Neuronal stem cell (in vitro differentiated cells): ENCODE measurements at regions not wholly inside any gene's neighbourhood (a gene's known extent, or its start where the extent isn't known, plus 50 kb on each side); places are given as distances from the start of the nearest gene placed in this dataset.

Experiments
- DNase-seq: peaks from one replicate; pipeline ENCODE4 v3.0.0-alpha.2; 2013; ENCODE audit warnings: low spot score
- H2AFZ ChIP-seq: one replicate; pipeline ENCODE4 v1.6.1; 2013; ENCODE audit warnings: mild to moderate bottlenecking, low read length, inconsistent platforms
- H2AK5ac ChIP-seq: 2 replicates; pipeline ENCODE4 v1.6.1; 2013; ENCODE audit warnings: low read depth, mild to moderate bottlenecking, inconsistent platforms, low read length, moderate library complexity, mixed read lengths
- H2BK120ac ChIP-seq: 2 replicates; pipeline ENCODE4 v1.6.1; 2013; ENCODE audit warnings: low read depth, mild to moderate bottlenecking, inconsistent platforms, low read length, moderate library complexity, mixed read lengths
- H2BK12ac ChIP-seq: one replicate; pipeline ENCODE4 v1.6.1; 2013; ENCODE audit warnings: low read length, inconsistent platforms
- H2BK15ac ChIP-seq: 2 replicates; pipeline ENCODE4 v1.6.1; 2013; ENCODE audit warnings: mild to moderate bottlenecking, low read length, inconsistent platforms, mixed read lengths
- H2BK5ac ChIP-seq: one replicate; pipeline ENCODE4 v1.6.1; 2013; ENCODE audit warnings: inconsistent platforms, mild to moderate bottlenecking, low read length, moderate library complexity
- H3K14ac ChIP-seq: one replicate; pipeline ENCODE4 v1.6.1; 2013; ENCODE audit warnings: low read length, inconsistent platforms
- H3K18ac ChIP-seq: 2 replicates; pipeline ENCODE4 v1.6.1; 2013; ENCODE audit warnings: low read length, inconsistent platforms
- H3K23ac ChIP-seq: 2 replicates; pipeline ENCODE4 v1.6.1; 2013; ENCODE audit warnings: low read depth, mild to moderate bottlenecking, mixed read lengths, low read length, inconsistent platforms; ENCODE audit not compliant: poor library complexity
- H3K27ac ChIP-seq: replicated peaks from 3 replicates; pipeline ENCODE4 v1.5.1; 2013; ENCODE audit warnings: low read length, inconsistent platforms
- H3K27me3 ChIP-seq, 3 experiments: 2 replicates each; pipeline ENCODE4 v1.6.1; 2013; ENCODE audit warnings: low read length in 3 of 3, mild to moderate bottlenecking in 2 of 3, inconsistent platforms in 1 of 3, low read depth in 1 of 3, mixed read lengths in 1 of 3, moderate library complexity in 1 of 3; ENCODE audit not compliant: control insufficient read depth in 3 of 3, insufficient read depth in 3 of 3
- H3K36me3 ChIP-seq, 2 donors: replicated peaks in 1 of 2; 2 replicates each; pipeline ENCODE4 v1.6.1; 2013; ENCODE audit warnings: low read length in 2 of 2; ENCODE audit not compliant: control insufficient read depth in 2 of 2, insufficient read depth in 2 of 2
- H3K4ac ChIP-seq: 2 replicates; pipeline ENCODE4 v1.6.1; 2013; ENCODE audit warnings: inconsistent platforms, mild to moderate bottlenecking, low read length, moderate library complexity
- H3K4me1 ChIP-seq, 2 donors: 1 replicate in 1 of 2; 2 replicates in 1 of 2; pipeline ENCODE4 v1.6.1; 2013; ENCODE audit warnings: low read length in 2 of 2, low read depth in 1 of 2; ENCODE audit not compliant: control insufficient read depth in 2 of 2, insufficient read depth in 1 of 2
- H3K4me2 ChIP-seq: one replicate; pipeline ENCODE4 v1.6.1; 2013; ENCODE audit warnings: mild to moderate bottlenecking, low read length, inconsistent platforms; ENCODE audit not compliant: insufficient read depth, poor library complexity, severe bottlenecking
- H3K4me3 ChIP-seq, 2 donors: 2 replicates each; pipeline ENCODE4 v1.5.1; 2013; ENCODE audit warnings: low read length in 2 of 2, mild to moderate bottlenecking in 2 of 2, inconsistent platforms in 1 of 2, moderate library complexity in 1 of 2
- H3K79me1 ChIP-seq: one replicate; pipeline ENCODE4 v1.6.1; 2013; ENCODE audit warnings: low read depth, mild to moderate bottlenecking, inconsistent platforms, low read length, moderate library complexity
- H3K9ac ChIP-seq: one replicate; pipeline ENCODE4 v1.6.1; 2013; ENCODE audit warnings: mild to moderate bottlenecking, low read depth, low read length, inconsistent platforms; ENCODE audit not compliant: poor library complexity
- H3K9me3 ChIP-seq, 2 donors: replicated peaks in 1 of 2; 2 replicates each; pipeline versions ENCODE3 to v1.6.1; 2013; ENCODE audit warnings: low read length in 2 of 2, mild to moderate bottlenecking in 2 of 2, inconsistent platforms in 1 of 2, low read depth in 1 of 2, mixed read lengths in 1 of 2, moderate library complexity in 1 of 2; ENCODE audit not compliant: control insufficient read depth in 2 of 2, insufficient read depth in 1 of 2
- H4K8ac ChIP-seq: one replicate; pipeline ENCODE4 v1.6.1; 2013; ENCODE audit warnings: low read depth, mild to moderate bottlenecking, inconsistent platforms, low read length, moderate library complexity
- H4K91ac ChIP-seq: one replicate; pipeline ENCODE4 v1.6.1; 2013; ENCODE audit warnings: low read length, low read depth, mild to moderate bottlenecking, inconsistent platforms; ENCODE audit not compliant: poor library complexity
- WGBS, 2 donors: extraction: QIAGEN DNeasy Blood & Tissue Kit; methylation state at CpG; one replicate each; pipeline ENCODE4 v1.1.7; 2013; ENCODE audit warnings: missing lambda C conversion rate in 2 of 2, mixed read lengths in 1 of 2; ENCODE audit not compliant: insufficient read length in 2 of 2, insufficient replicate concordance in 1 of 2; ENCODE audit errors: extremely low coverage in 2 of 2; 5-methylcytosine and 5-hydroxymethylcytosine counted together

DNA sequence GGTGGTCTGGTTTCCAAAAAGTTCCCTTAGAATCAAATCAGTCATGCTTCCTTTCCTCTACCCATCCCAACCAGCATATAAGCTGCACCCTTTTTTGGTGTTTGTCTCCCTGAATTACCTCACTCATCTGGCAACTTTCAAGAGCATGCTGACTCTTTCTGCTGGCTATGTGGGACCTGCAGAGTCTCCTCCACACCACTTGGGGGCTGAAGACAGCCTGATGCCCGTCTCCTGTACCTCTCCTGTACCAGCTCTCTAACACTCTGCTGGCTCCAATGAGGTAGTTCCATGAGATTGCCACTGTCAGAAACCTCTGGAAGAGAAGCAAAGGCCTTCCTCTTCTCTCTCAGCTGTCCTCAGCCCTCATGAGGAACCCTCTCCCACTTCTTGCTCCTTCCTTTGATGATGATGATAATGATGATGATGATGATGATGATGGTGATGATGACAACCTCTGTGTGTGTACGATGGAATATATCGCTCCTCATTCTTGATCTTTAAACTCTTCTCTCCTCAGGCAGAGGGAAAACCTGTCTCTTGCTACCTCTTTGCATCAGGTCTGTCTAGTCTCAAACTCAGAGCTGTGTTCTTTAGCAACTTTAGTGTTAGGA lies 257.5 kb downstream of the ZNF621 start:
- H3K4me3 ChIP-seq = no peak overlapping the region
- no peak overlapping the region for H3K9ac ChIP-seq
- H3K4me2 ChIP-seq = no peak overlapping the region
- WGBS, 2 donors = no CpG with 5 or more reads among the region's 3 CpGs
- no peak overlapping the region for H4K91ac ChIP-seq
- no peak overlapping the region for H3K23ac ChIP-seq
- no peak overlapping the region for H3K18ac ChIP-seq
- H3K27me3 ChIP-seq = peaks cover 0 to 2% (median 0%) of the 10 kb centered on the region in 3 experiments
- H2AK5ac ChIP-seq = peak overlapping the region; percentile 8
- no peaks in the 10 kb centered on the region for H3K9me3 ChIP-seq
- H2BK120ac ChIP-seq = no peak overlapping the region
- no peaks in the 10 kb centered on the region for H3K36me3 ChIP-seq
- H3K79me1 ChIP-seq = no peaks in the 10 kb centered on the region
- no peak overlapping the region for H2BK12ac ChIP-seq
- peaks cover 10 to 11% of the 10 kb centered on the region in 2 donors for H3K4me1 ChIP-seq
- no peak overlapping the region for H3K4ac ChIP-seq
- no peak overlapping the region for H2BK15ac ChIP-seq
- H3K27ac ChIP-seq = no peak overlapping the region
- no peak overlapping the region for H2AFZ ChIP-seq
- no peak overlapping the region for H4K8ac ChIP-seq
- H3K14ac ChIP-seq = no peak overlapping the region
- no peak for DNase-seq
- H2BK5ac ChIP-seq = no peak overlapping the region

DNA sequence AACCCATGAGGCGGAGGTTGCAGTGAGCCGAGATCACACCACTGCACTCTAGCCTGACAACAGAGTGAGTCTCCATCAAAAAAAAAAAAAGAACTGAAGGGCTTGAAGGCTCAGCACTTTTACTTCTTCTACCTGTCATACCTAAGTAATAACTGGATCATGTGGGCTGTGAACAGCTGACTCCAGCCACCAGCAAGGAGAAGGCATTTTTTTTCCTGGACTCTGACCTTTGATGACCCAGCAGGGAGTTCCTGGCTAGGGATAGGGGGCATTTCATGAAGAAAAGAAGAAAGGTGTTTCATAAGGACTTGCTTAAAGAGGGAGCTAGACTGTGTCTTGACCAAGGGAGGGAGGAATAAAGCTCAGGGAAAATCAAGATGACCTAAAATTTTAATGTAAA lies 266.0 kb downstream of the ZNF621 start:
- no peaks in the 10 kb centered on the region for H3K79me1 ChIP-seq
- no peak overlapping the region for H2BK15ac ChIP-seq
- H3K27ac ChIP-seq = no peak overlapping the region
- WGBS, 2 donors = no CpG with 5 or more reads among the region's 2 CpGs
- no peak overlapping the region for H3K4ac ChIP-seq
- no peak overlapping the region for H2BK12ac ChIP-seq
- H2AK5ac ChIP-seq = no peak overlapping the region
- H3K9ac ChIP-seq = no peak overlapping the region
- H4K91ac ChIP-seq = no peak overlapping the region
- no peaks in the 10 kb centered on the region for H3K27me3 ChIP-seq
- no peak overlapping the region for H3K4me3 ChIP-seq
- H3K36me3 ChIP-seq = no peaks in the 10 kb centered on the region
- H3K14ac ChIP-seq = no peak overlapping the region
- no peak overlapping the region for H2AFZ ChIP-seq
- H3K4me2 ChIP-seq = no peak overlapping the region
- no peaks in the 10 kb centered on the region for H3K9me3 ChIP-seq
- no peaks in the 10 kb centered on the region for H3K4me1 ChIP-seq
- H2BK5ac ChIP-seq = no peak overlapping the region
- no peak for DNase-seq
- no peak overlapping the region for H3K23ac ChIP-seq
- no peak overlapping the region for H3K18ac ChIP-seq
- no peak overlapping the region for H4K8ac ChIP-seq
- H2BK120ac ChIP-seq = no peak overlapping the region

DNA sequence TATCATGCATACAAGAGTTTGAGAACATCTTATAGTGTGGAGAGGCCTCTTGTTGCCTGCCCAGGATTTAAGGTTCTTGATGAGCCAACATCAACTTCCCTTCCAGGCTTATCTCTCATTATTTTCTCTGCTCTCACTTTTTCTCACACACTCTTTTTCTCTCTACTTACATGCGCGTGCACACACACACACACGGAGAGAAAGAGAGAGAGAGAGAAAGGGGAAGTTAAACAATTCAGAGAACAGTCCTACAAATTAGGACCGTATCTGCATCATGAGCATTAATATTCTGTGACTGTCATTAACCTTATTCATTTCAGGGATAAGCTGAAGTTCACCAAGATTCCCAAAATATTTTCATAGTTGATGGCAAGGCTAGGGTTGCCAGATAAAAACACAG lies 269.0 kb downstream of the ZNF621 start:
- H2BK120ac ChIP-seq = no peak overlapping the region
- no peak overlapping the region for H4K8ac ChIP-seq
- H3K4me3 ChIP-seq = no peak overlapping the region
- no peaks in the 10 kb centered on the region for H3K4me1 ChIP-seq
- no peak overlapping the region for H3K4me2 ChIP-seq
- no peak overlapping the region for H2BK15ac ChIP-seq
- no peak overlapping the region for H3K27ac ChIP-seq
- no peak overlapping the region for H3K23ac ChIP-seq
- no peak for DNase-seq
- H2AFZ ChIP-seq = no peak overlapping the region
- peaks cover 0 to 2% of the 10 kb centered on the region in 2 donors for H3K9me3 ChIP-seq
- WGBS, 2 donors = no CpG with 5 or more reads among the region's 4 CpGs
- no peak overlapping the region for H2BK5ac ChIP-seq
- H3K4ac ChIP-seq = no peak overlapping the region
- no peak overlapping the region for H2AK5ac ChIP-seq
- no peak overlapping the region for H3K14ac ChIP-seq
- no peak overlapping the region for H3K9ac ChIP-seq
- no peak overlapping the region for H3K18ac ChIP-seq
- H2BK12ac ChIP-seq = no peak overlapping the region
- H3K79me1 ChIP-seq = no peaks in the 10 kb centered on the region
- no peaks in the 10 kb centered on the region for H3K27me3 ChIP-seq
- no peaks in the 10 kb centered on the region for H3K36me3 ChIP-seq
- no peak overlapping the region for H4K91ac ChIP-seq

DNA sequence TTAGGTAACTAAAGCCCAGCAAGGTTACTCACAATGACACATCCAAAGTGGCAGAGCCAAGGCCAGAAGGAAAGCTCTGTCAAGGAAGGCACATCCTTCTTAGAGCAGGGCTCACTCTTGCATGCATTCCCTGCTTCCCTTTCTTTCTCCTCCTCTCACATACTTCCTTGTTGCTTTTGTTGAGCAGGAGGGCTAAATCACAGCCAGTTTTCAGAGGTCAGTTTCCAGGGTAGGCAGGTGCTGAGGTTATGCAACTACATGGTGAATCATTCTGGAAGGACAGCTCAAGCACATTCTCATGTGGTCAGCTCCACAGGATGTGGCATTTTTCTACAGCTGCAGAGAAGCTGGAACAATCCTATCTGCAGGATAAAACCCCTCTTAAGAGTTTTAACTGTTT lies 275.6 kb downstream of the ZNF621 start:
- Histone ChIP-seq H3K18ac (peak overlapping the region; percentile 72), H3K4me3 (no peak overlapping the region), H3K4me2 (no peak overlapping the region), H4K8ac (peak overlapping the region; percentile 52), H3K79me1 (no peaks in the 10 kb centered on the region), H3K27ac (peak overlapping the region; percentile 36), H2AFZ (no peak overlapping the region), H3K9ac (no peak overlapping the region), H3K27me3 (no peaks in the 10 kb centered on the region), H2AK5ac (no peak overlapping the region), H3K14ac (no peak overlapping the region), H2BK12ac (no peak overlapping the region), H3K4me1 (peaks cover 0 to 3% of the 10 kb centered on the region in 2 donors), H3K9me3 (peaks cover 0 to 5% of the 10 kb centered on the region in 2 donors), H4K91ac (no peak overlapping the region), H3K23ac (no peak overlapping the region), H3K36me3 (no peaks in the 10 kb centered on the region), H2BK120ac (no peak overlapping the region), H2BK5ac (no peak overlapping the region), H3K4ac (no peak overlapping the region), H2BK15ac (no peak overlapping the region)
- DNase-seq = no peak
